H1 (cell line): ENCODE measurements at regions not wholly inside any gene's neighbourhood (a gene's known extent, or its start where the extent isn't known, plus 50 kb on each side); places are given as distances from the start of the nearest gene placed in this dataset.

Source experiments
- CHD7 ChIP-seq: fragments of 300-600 bp; sonication (generic); IDR thresholded peaks from 2 replicates; pipeline ENCODE4 v1.7.1; 2012; ENCODE audit warnings: low read length, moderate library complexity, mild to moderate bottlenecking, inconsistent platforms; ENCODE audit not compliant: insufficient replicate concordance
- CTCF ChIP-seq, 3 experiments: IDR thresholded peaks; 1 replicate in 2 of 3; 2 replicates in 1 of 3; pipeline versions ENCODE4 v1.5.1 to v1.6.1; 2011; ENCODE audit warnings: low read length in 3 of 3, mild to moderate bottlenecking in 3 of 3, inconsistent platforms in 2 of 3, low read depth in 1 of 3, moderate library complexity in 1 of 3; ENCODE audit not compliant: insufficient read depth in 1 of 3; ENCODE audit errors: control extremely low read depth in 1 of 3
- GABPA ChIP-seq: IDR thresholded peaks from 2 replicates; pipeline ENCODE4 v1.6.1; 2011; ENCODE audit warnings: mild to moderate bottlenecking, low read length, moderate library complexity, borderline replicate concordance; ENCODE audit not compliant: insufficient read depth
- JUN ChIP-seq: IDR thresholded peaks from 2 replicates; pipeline ENCODE4 v1.6.1; 2011; ENCODE audit warnings: low read depth, mild to moderate bottlenecking, improper control_type of control experiment, low read length
- KDM1A ChIP-seq: fragments of 200-600, 300-600 bp; sonication (generic); IDR thresholded peaks from 2 replicates; pipeline ENCODE4 v1.7.1; 2016; ENCODE audit warnings: mild to moderate bottlenecking, low read length, borderline replicate concordance
- SUZ12 ChIP-seq: fragments of 200-600 bp; sonication (generic); IDR thresholded peaks from 2 replicates; pipeline ENCODE4 v1.6.1; 2012; ENCODE audit warnings: mild to moderate bottlenecking, inconsistent platforms, low read length, moderate library complexity, mixed read lengths
- USF2 ChIP-seq: IDR thresholded peaks from 2 replicates; pipeline ENCODE4 v1.6.1; 2011; ENCODE audit warnings: low read length, improper control_type of control experiment
- YY1 ChIP-seq: IDR thresholded peaks from 2 replicates; pipeline ENCODE4 v1.6.1; 2011; ENCODE audit warnings: low read depth, mild to moderate bottlenecking, low read length

- no peak for TF ChIP-seq CHD7
- TF ChIP-seq CTCF (IDR thresholded peaks at IDR 0.05; ENCODE audit: control extremely low read depth in 1 of 3, insufficient read depth in 1 of 3, low read depth in 1 of 3, low read length in 3 of 3) = no peak
- no peak for TF ChIP-seq JUN
- TF ChIP-seq SUZ12 = no peak
- TF ChIP-seq YY1 = no peak
- no peak for TF ChIP-seq GABPA
- no peak for TF ChIP-seq USF2
- TF ChIP-seq KDM1A = no peak
These were observed 525.9 kb downstream of the IPMK start (continued) for GRCh38 chr10:57741751-57742150.
